Hematopoietic multipotent progenitor cell treated with erythropoietin and hydrocortisone succinate and interleukin-3 and kit ligand, for 8 days (in vitro differentiated cells): ENCODE measurements at regions not wholly inside any gene's neighbourhood (a gene's known extent, or its start where the extent isn't known, plus 50 kb on each side); places are given as distances from the start of the nearest gene placed in this dataset.

ENCODE experiments used
- DNase-seq: peaks from one replicate; pipeline ENCODE4 v3.0.0-alpha.2; 2015

GRCh38 chr1:90122654-90123340, 127.9 kb downstream of the ZNF326 start:
- DNase-seq = no peak

GRCh38 chr1:90114521-90115141, 119.7 kb downstream of the ZNF326 start:
- DNase-seq = peak; percentile 57

GRCh38 chr1:90107990-90108389, 113.1 kb downstream of the ZNF326 start:
- DNase-seq = no peak

GRCh38 chr1:90106311-90106710, 111.4 kb downstream of the ZNF326 start:
- no peak for DNase-seq

- DNase-seq = no peak
Observed at GRCh38 chr1:90104941-90105538, 110.1 kb downstream of the ZNF326 start.

GRCh38 chr1:90100566-90100965, 105.7 kb downstream of the ZNF326 start:
- DNase-seq = no peak

- DNase-seq = no peak
Observed at GRCh38 chr1:90092441-90092840, 97.5 kb downstream of the ZNF326 start.
